ENCODE measurements at regions not wholly inside any gene's neighbourhood (a gene's known extent, or its start where the extent isn't known, plus 50 kb on each side); places are given as distances from the start of the nearest gene placed in this dataset.

DNA sequence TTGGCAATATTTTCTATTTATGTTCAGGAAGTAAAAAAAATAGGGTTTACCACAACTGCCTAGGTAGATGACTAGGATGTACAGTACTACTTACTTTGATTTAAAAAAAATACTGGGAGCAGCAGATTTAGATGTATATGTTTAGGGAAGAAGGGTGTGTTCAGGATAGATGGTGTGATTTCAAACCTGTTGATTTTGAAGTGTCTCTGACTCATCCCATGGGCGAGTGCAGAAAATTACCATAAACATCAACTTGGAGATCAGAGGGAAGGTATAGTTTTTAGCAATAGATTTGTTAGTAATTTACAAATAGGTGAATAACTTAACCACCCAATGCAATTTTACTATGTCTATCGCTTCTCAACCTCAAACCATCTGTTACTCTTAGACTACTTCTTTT, 214.8 kb downstream of the NDFIP2 start:
- CTCF ChIA-PET: no interaction called here
- Histone ChIP-seq H3K27ac (ENCODE audit: low read depth, low read length, poor library complexity, severe bottlenecking) (no peak overlapping the region), H3K36me3 (ENCODE audit: insufficient read depth, low read length, poor library complexity, severe bottlenecking) (no peaks in the 10 kb centered on the region), H3K4me1 (ENCODE audit: insufficient read depth, low read length, poor library complexity, severe bottlenecking) (no peaks in the 10 kb centered on the region), H3K27me3 (replicated peaks; ENCODE audit: insufficient read depth, low read depth, low read length, poor library complexity) (no peaks in the 10 kb centered on the region), H3K9me3 (ENCODE audit: low read depth, low read length, poor library complexity, severe bottlenecking) (no peaks in the 10 kb centered on the region), H3K4me3 (ENCODE audit: low read depth, low read length, poor library complexity, severe bottlenecking) (no peak overlapping the region)
- no peak for DNase-seq (ENCODE audit: low spot score)
- TF ChIP-seq, protein P1, sequence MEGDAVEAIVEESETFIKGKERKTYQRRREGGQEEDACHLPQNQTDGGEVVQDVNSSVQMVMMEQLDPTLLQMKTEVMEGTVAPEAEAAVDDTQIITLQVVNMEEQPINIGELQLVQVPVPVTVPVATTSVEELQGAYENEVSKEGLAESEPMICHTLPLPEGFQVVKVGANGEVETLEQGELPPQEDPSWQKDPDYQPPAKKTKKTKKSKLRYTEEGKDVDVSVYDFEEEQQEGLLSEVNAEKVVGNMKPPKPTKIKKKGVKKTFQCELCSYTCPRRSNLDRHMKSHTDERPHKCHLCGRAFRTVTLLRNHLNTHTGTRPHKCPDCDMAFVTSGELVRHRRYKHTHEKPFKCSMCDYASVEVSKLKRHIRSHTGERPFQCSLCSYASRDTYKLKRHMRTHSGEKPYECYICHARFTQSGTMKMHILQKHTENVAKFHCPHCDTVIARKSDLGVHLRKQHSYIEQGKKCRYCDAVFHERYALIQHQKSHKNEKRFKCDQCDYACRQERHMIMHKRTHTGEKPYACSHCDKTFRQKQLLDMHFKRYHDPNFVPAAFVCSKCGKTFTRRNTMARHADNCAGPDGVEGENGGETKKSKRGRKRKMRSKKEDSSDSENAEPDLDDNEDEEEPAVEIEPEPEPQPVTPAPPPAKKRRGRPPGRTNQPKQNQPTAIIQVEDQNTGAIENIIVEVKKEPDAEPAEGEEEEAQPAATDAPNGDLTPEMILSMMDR (conservative IDR thresholded peaks at IDR 0.05; ENCODE audit: low read depth, low read length): no peak
- TF ChIP-seq EZH2 (IDR thresholded peaks at IDR 0.05; ENCODE audit: borderline replicate concordance, low read depth, low read length, poor library complexity, severe bottlenecking): no peak
- no TSS peak for BruUV-seq (replicated peaks)
- POLR2A ChIA-PET (ENCODE audit: low non-redundant PET): no interaction called here
- intact Hi-C loops (cut with micrococcal nuclease; ENCODE audit: unreplicated experiment): no loop called here

DNA sequence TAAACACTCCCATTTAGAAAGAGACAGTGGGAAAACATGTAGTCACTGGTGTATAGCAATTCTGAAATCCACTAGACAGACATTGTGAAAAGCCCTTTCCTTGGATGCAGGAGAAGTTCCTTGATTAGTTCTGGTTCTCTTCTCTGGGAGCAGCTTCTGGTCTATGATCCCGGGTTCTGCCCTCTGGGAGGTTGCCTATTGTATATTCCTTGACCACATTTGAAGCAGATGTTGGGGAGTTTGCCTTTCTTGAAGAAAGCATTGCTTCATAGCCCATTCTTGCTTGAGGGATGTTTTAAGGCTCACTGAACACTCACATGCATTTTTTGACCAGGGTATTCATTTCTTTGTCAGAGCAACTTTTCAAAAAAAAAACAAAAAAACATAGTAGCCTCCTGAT, 211.9 kb downstream of the NDFIP2 start:
- H3K4me1 ChIP-seq (ENCODE audit: insufficient read depth, low read length, poor library complexity, severe bottlenecking): no peaks in the 10 kb centered on the region
- CTCF ChIA-PET: no interaction called here
- H3K27me3 ChIP-seq (replicated peaks; ENCODE audit: insufficient read depth, low read depth, low read length, poor library complexity): no peaks in the 10 kb centered on the region
- TF ChIP-seq, protein P1 (conservative IDR thresholded peaks at IDR 0.05; ENCODE audit: low read depth, low read length): no peak
- TF ChIP-seq EZH2 (IDR thresholded peaks at IDR 0.05; ENCODE audit: borderline replicate concordance, low read depth, low read length, poor library complexity, severe bottlenecking): no peak
- no peak overlapping the region for H3K27ac ChIP-seq (ENCODE audit: low read depth, low read length, poor library complexity, severe bottlenecking)
- no peaks in the 10 kb centered on the region for H3K9me3 ChIP-seq (ENCODE audit: low read depth, low read length, poor library complexity, severe bottlenecking)
- BruUV-seq (replicated peaks): no TSS peak
- intact Hi-C loops (cut with micrococcal nuclease; ENCODE audit: unreplicated experiment): no loop called here
- no peak for DNase-seq (ENCODE audit: low spot score)
- H3K4me3 ChIP-seq (ENCODE audit: low read depth, low read length, poor library complexity, severe bottlenecking): no peak overlapping the region
- no peaks in the 10 kb centered on the region for H3K36me3 ChIP-seq (ENCODE audit: insufficient read depth, low read length, poor library complexity, severe bottlenecking)
- POLR2A ChIA-PET (ENCODE audit: low non-redundant PET): interaction anchor here (0.8 kb wide), 1 partner anchor 249 kb away, joined by 3 read pairs; no protein-coding TSS in a partner anchor

DNA sequence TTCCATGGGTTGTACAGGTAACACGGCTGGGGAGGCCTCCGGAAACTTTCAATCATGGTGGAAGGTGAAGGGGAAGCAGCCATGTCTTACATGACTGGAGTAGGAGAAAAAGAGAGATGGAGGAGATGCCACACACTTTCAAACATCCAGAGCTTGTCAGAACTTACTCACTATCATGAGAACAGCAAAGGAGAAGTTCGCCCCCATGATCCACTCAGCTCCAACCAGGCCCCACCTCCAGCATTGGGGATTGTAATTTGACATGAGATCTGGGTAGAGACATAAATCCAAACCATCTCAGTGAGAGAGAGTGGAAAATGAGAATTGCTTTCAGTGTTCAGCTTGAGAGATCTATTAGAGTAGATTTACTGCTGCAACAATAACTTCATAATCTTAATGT, 210.9 kb downstream of the NDFIP2 start:
- Histone ChIP-seq H3K4me1 (ENCODE audit: insufficient read depth, low read length, poor library complexity, severe bottlenecking) (no peaks in the 10 kb centered on the region), H3K4me3 (ENCODE audit: low read depth, low read length, poor library complexity, severe bottlenecking) (no peak overlapping the region), H3K27me3 (replicated peaks; ENCODE audit: insufficient read depth, low read depth, low read length, poor library complexity) (no peaks in the 10 kb centered on the region), H3K36me3 (ENCODE audit: insufficient read depth, low read length, poor library complexity, severe bottlenecking) (no peaks in the 10 kb centered on the region), H3K27ac (ENCODE audit: low read depth, low read length, poor library complexity, severe bottlenecking) (no peak overlapping the region), H3K9me3 (ENCODE audit: low read depth, low read length, poor library complexity, severe bottlenecking) (no peaks in the 10 kb centered on the region)
- no TSS peak for BruUV-seq (replicated peaks)
- ChIA-PET CTCF (no interaction called here), POLR2A (ENCODE audit: low non-redundant PET) (no interaction called here)
- intact Hi-C loops (cut with micrococcal nuclease; ENCODE audit: unreplicated experiment): no loop called here
- no peak for DNase-seq (ENCODE audit: low spot score)
- TF ChIP-seq, protein P1 (conservative IDR thresholded peaks at IDR 0.05; ENCODE audit: low read depth, low read length): no peak
- TF ChIP-seq EZH2 (IDR thresholded peaks at IDR 0.05; ENCODE audit: borderline replicate concordance, low read depth, low read length, poor library complexity, severe bottlenecking): no peak
